HG02642 (cell line): ENCODE measurements at regions not wholly inside any gene's neighbourhood (a gene's known extent, or its start where the extent isn't known, plus 50 kb on each side); places are given as distances from the start of the nearest gene placed in this dataset.

Source experiments
- ATAC-seq: cut with Tn5 transposase; IDR thresholded peaks from one replicate; pipeline ENCODE4 v1.9.1; 2021; ENCODE audit warnings: mild to moderate bottlenecking; ENCODE audit not compliant: unreplicated experiment, poor library complexity

DNA sequence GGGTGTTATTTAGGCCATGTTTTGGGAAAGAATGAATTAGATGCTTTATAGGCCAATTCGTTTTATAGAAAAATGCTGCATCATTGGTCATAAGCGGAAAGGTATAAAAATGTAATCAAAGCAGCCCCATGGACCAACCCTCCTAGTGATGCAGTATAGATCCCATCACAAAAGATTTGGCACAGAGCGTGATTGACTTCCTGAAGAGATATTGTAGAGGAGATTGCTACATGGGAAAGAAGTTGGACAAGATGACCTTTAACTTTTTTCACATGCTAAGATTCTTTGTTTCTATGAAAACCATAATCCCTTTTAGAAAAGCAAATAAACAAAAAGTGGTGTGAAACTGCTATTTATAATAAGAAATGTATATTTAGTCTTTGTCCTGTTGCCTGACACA is 136.5 kb upstream of the FNDC3A start:
- no peak for ATAC-seq

DNA sequence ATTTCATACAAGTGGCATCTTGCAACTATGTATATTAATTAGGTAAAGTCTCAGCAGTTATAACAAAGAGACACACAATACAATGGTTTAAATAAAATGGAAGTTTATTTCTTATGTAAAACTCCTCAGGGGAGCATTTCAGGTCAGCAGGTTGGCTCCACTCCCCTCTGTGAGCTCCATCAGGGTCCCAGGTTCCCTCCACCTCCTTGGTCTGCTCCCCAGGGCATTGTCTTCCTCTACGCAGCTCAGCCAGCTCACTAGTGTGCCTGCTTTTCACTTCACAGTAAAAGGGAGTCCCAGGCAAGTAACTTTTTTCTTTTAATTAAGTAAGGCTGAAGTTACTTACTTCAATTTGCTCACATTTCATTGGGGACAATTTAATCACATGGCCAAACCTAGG is 135.3 kb upstream of the FNDC3A start:
- no peak for ATAC-seq

DNA sequence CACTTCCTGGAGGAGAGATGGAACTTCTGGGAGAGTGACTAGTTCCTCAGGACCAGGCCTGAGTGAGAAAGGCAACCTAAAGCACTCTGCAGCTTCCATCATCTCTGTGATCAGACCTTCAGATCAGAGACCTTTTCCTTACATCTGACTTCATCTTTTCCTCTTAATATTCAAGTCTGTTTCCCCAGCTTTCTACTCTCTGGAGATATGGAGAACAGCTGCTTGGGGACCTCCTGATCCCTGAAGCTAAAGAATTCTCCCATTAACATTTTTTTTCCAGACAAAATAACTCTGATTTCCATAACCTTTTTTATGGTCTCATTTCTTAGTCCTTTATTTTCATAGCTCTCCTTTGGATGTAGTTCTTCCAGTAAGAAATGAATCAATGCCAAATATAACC is 133.4 kb upstream of the FNDC3A start:
- ATAC-seq, result no peak

DNA sequence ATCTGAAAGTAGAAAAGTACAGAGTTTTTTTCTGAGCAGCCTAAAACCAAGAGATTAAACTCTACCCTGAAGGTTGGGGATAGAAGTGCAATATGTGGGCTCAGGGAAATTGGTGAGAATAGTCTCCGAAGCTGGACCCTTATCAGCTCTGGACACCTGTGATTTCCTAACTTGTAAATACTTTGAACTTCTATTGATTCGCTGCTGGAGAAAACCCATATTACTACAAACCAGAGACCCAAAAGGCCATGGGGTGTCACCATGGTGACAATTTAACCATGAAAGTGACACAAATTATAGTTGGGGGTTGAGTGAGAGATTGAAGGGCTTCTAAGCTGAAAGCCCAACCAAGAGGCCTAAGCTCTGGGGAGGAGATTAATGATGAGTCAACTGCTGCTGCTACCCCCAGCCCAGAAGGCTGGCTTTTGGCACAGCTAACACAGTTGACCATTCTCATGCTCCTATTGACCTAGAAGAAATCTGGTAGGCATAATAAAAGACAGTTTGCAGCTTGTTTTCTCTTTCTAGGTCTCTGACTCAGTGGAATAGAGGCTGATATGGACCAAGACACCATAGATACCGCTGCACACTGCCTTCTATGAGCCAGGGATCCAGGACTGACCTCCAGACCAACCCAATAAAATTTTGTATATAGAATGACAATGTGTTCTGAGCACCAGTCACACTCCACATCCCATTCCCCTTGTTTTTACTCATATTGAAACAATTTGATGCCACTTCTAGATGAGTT is 131.9 kb upstream of the FNDC3A start:
- no peak for ATAC-seq

DNA sequence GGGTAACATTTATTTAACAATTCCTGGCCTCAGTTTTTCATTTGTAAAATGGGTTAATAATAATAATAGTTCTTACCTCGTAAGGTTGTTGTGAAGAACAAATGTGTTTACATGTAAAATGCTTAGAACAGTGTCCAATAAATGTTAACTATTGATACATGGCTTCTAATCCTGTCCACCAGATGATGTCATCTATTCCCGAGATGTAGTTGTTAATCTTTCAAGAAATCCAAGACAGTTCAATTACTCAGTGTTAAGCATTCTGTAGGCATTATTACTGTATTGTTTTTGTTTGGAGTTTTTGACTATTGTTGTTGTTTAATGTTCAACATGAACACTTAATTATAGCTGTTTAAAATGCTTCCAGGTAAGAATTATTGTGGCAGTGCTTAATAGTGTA is 131.0 kb upstream of the FNDC3A start:
- ATAC-seq, result no peak

DNA sequence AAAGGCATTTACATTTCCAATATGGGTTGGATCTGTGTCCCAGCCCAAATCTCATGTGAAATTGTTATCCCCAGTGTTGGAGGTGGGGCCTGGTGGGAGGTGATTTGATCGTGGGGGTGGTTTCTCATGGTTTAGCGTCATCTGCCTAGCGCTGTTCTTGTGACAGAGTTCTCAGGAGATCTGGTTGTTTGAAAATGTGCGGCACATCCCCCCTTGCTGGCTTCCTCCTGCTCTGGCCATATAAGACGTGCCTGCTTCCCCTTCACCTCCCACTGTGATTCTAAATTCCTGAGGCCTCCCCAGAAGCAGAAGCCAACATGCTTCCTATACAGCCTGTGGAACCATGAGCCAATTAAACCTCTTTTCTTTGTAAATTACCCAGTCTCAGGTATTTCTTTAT is 126.2 kb upstream of the FNDC3A start:
- ATAC-seq, result no peak

DNA sequence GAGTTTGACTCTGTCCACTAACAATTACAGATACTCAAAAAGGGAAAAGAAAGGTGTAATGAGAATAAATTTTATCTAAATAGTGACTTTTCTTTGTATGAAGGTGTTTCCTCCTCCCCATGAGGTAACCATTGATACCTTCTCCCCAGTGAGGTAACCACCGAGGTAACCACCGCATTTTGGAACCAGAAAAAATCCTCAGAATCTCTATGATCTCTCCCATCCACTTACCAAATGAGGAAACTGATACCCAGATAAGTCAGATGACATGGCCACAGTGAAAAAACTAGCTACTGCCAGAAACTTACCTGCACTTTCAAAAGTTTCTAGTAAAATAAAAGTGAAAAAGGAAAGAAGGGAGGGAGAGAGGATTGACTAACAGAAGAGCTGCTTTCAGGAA is 124.0 kb upstream of the FNDC3A start:
- ATAC-seq, result no peak

DNA sequence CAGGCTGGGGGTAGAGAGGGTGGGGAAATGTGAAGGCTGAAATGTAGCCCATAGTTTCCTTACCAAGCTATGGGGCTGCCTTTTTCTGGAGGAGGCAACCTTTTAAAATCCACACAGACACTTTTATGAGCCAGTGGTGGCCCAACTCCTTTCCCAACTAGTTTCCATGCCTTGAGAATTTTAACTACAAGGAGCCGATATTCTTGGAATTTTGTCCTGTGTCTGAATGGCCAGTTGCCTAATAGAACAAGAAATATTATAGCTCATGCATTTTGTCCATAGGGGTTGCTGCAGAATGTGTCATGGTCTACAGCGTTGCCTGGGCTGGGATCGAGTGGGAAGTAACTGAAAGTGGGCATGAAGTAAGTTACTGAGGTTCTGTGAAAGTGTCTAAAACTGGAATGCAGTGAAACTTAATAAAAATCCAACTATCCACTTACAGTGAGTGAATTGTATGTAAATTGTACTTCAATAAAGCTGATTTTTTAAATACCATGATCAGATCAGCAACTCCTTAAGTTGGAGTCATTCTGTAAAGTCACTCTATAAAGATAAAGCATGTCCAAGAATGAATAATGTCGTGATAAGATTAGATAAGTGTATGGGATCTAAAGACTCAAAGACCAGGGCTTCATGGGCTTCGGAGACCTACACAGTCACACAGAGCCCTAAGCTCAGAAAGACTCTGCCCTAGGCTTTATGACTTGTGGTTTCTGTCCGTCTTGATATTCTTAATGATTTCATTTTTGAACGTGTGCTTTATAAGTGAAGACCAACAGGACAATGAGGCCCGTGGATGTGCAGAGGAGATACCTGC is 122.6 kb upstream of the FNDC3A start:
- ATAC-seq, result no peak

DNA sequence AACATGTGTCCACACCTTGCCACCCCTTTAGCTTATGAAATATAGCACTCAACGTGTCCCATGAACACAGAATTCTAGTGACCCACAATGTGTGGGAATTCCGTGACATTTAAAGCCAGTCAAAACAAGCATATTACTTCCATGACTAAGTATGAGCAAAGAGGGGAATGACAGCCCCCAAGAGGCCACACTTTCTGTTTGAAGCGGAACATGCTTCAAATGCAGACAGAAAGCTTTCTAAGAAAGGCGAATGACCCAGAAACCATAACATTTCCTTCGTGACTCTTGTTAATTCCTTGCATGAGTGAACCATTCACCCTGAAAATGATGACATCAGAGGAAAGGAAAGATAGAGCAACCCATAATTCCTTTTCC is 122.0 kb upstream of the FNDC3A start:
- ATAC-seq, result no peak

DNA sequence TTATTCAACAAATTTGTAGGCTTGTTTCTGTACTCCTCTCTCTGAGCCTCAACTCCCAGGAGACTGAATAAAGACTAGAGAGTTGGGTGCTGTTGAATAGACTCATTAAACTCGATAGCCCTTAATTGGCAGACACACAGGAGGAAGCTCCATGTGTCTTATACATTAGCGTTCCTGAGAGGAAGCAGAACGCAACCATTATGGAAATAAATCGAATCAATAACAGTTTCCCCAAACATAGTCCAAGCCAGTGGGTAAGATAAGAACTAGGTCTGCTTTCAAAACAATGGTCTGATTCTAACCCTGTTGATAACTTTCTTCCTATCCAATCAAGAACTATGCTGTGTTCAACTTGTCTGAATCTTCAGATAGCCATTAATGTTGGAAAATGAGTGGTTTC is 118.1 kb upstream of the FNDC3A start:
- no peak for ATAC-seq

DNA sequence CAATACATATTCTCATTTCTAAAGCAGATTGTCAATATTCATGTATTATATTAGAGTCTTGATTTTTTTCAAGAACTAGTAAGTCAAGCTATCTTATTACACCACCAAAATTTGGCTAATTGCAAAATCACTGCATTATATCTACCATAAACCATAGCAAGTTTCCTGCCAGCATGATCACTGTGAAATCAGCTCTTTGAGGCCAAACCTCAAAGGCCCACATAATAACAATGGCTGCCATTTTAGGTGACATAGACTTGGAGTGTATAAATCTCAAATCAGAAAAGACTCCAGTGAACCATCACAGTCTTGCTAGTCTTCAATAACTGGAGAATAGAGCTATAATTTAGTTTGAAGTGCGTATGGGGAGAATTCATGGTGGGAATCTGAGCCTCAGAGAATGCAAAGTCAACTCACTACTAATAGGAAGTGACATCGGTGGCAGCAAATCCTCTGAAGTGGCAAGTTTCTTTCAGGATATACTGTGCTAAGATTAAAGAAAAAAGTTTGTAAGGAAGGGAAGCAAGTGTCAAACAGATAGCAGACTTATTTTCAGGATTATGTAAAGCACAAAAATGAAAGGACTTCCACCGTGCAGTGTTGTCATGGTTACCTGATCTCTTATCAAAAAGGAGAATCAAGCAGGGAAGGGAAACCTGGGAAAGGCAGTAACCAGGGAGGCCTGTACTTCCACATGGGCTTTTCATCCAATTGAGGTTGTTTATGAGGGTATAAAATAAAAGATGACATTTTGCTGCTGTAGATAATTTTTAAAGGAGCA is 117.4 kb upstream of the FNDC3A start:
- no peak for ATAC-seq

DNA sequence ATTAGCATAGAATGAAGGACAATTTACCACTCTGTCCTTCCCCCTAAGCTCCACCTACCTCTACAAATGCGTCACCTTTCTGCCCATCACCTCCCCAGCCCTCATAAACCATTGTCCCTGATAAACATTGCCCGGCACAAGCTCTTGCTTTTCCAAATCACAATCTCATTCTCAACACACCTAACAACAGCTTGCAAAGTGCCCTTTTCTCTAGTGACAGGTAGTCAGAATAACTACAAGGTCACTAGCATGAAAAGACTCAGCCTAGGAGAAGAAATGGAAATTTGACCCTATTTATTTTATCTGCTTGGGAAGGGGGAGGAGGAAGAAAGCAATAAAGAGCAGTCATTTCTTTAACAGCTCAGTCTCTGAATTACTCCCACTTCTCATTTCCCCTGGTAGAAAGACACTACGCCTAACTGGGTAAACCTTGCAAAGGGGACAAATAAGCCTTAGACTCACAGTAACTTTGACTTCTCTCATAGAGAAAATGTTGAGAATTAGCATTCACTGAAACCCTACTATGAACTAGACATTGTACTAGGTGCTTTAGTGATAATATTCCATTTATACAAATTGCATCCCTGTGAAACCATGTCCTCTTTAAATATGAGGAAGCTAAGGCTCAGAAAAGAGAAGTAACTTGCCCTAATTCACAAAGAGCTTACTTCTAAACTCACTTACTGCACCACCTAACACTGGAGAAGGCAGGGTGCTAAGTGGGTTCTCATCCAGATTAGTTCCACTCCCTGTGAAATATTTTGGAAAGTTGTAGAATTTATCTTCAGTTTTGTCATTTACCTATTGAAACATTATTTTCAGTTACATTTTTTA is 116.2 kb upstream of the FNDC3A start:
- no peak for ATAC-seq

DNA sequence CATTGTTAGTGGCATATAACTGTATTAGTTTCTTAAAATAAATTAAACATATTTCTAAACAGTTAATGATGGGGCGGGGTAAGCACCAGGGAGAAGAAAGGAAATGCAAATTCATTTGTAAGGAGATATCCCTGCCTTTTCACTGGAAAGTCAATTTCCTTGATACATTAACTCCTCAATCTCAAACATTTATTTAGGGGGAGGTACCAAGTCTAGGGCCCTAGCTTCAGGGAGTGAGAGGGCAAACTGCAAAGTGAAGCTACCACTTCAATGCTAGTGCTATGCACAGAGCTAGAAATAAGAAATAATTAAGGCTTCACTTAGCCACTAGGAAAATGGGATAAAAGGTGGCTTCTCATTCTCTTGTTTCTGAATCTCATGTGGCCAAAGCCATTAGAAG is 115.3 kb upstream of the FNDC3A start:
- ATAC-seq, result no peak

DNA sequence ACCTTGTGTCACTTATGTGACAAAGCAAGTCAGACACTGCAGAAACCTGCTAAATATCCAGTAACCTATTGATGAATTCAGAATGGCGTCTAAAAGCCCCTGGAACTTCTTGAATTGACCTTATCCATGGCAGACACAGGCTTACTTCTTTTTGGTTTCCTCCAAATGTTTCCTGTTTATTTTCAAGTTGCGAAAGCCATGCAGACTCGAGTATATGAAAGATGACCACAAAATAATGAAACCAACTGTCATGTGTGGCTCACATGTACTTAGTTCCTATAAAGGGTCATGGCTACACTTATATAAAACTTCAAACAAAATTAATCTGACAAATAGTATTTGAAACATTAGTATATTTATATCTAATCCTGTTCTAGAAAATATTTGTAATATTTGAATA is 113.1 kb upstream of the FNDC3A start:
- no peak for ATAC-seq

DNA sequence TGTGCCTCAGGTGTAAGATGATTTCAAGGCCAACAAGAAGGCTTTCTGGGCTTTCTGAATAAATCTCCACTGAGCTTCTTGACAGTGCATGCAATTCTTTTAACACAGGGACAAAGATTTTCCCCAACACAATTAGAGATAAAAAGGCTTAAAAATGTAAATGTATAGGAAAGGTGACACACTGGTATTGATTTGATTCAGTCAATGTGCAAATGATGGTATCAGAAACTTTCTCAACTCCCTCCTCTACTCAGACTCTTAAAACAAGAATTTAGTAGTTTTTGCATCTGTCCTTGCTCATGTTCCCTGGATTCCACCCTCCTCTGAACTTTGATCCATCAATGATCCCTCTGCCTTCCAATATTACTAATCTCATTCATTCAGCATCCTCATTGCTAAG is 111.6 kb upstream of the FNDC3A start:
- no peak for ATAC-seq

DNA sequence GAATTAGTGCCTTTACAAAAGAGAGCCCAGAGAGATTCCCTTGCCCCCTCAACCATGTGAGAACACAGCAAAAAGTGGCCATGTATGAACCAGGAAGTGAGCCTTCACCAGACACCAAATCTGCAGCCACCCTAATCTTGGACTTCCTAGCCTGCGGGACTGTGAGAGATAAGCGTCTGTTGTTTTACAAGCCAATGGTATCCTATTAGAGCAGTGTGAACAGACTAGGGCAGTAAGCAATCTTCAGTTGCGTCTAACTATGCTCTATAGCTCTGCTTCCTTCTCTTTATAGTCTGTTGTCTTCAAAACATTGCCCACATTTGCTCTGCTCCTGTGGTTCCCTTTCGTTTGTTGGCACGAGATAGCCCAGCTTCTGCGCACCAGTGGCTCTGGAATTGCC is 109.5 kb upstream of the FNDC3A start:
- no peak for ATAC-seq

DNA sequence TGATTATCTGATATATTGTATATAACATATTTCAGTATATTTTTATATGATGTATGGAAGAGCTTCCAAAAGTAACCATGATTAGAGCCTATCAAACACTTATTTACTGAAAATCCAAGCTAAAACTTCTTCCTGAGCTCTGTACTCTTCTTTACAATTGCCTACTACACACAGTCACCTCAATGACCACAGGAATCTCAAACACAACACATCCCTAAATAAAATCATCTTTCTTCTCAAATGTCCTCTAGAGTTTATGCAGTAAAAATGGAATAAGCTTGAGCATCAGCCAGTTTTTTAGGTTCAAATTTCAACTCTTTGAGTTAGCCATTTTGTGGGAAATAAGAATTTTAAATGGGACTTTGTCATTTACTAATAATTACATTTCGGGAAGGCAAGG is 102.6 kb upstream of the FNDC3A start:
- ATAC-seq, result no peak

DNA sequence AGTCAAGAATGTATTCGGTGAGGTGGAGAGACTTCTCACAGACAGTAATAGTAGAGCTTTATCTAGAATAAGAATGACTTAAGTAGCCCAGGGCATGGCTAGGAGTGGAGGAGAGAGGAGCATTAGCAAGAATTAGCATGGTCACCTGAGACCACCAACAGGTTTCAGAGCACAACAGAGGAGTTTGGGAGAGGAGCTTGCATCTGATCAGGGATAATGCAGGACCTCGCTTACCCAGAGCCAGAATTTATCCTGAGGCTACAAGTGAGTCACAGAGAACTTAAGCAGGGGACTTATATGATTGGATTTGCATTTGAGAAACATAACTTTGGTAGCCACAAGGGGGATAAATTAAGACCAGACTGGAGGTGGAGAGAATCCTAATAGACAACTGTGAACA is 102.1 kb upstream of the FNDC3A start:
- no peak for ATAC-seq

DNA sequence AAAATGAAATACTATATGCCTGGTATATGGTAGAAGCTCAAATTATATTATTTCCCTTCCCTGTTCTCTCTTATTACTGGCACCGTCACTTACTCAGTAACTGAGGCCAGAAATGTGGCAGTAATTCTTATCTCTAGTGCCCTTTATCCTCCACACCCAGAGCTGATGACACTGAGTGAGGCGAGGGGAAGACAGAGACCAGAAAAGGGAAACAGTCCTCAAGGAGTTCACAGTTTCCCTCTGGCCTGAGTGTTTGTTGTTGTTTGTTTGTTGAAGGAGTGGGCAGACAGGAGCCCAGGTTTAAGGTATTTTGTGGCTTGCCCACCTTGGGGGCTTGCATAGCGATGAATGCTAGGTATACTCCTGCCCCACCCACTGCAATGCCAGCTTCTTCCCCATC is 101.5 kb upstream of the FNDC3A start:
- no peak for ATAC-seq

DNA sequence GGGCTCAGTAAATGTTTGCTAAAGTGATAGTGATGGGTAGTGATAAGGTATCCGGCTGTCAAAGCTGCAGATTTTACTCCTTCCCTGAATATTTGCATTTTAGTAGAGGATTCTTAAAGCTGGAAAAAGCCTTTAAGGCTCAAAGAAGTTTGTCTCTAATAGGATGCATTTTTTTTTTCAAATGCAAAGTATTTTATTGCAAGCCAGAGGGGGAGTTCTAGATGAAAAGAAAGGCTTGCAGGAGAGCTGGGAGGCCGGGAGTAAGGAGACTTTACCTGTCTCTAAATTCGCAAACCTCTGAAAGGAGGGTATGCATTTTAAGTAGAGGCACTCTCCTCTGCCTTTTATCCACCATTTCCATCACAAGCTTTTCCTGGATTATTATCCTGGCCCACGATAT is 100.7 kb upstream of the FNDC3A start:
- no peak for ATAC-seq
